T47D (cell line): ENCODE measurements at regions not wholly inside any gene's neighbourhood (a gene's known extent, or its start where the extent isn't known, plus 50 kb on each side); places are given as distances from the start of the nearest gene placed in this dataset.

Experiments
- DNase-seq, 2 experiments: peaks; one replicate each; pipeline versions ENCODE4 v3.0.0 to v3.0.0-alpha.2; 2011 to 2012; ENCODE audit warnings: low read depth in 1 of 2, low spot score in 1 of 2
- JUND ChIP-seq: IDR thresholded peaks from 2 replicates; pipeline ENCODE4 v1.6.1; 2012; ENCODE audit warnings: low read depth
- in situ Hi-C: cut with HindIII; loops from 2 replicates; pipeline ENCODE4 v1.10.0; 2016; ENCODE audit warnings: low sequenced_read_pairs, low pct_unique_long_range_greater_than_20kb

DNA sequence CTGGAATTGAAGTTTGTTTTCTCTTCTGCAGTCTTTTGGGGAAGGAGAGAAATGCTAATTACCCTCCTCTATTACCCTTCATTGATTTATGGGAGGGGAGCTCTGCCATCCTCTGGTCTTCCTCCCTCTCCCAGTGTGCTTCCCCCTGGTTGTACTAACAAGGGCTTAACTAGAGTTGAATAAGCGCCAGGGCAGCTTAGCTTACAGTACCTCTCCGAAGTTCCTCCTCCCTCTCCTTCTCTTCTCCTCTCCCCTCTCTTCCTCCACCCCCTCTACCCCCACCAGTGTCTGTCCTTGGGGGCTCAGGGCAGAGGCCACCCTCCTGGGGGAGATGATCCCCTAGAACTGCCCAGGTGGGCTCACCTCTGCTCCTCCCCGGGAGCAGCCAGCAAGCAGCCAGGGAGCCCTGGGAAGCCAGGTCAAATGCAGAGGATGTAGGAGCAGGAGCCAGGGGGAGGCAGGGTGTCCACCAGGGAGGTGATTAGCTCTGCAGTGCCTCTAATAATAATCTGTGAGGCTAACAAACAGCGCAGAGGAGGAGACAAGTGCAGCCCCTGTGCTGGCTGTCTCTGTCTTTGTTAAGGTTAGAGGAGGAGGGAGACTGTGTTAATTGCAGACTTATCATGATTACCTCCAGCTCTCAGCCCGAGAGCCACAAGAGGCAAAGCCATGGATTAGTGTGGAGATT, 191.6 kb upstream of the CADM1 start:
- in situ Hi-C loops, result no loop called here
- no peak for DNase-seq
- TF ChIP-seq JUND, result no peak

- TF ChIP-seq JUND, result no peak
- DNase-seq, result no peak
- in situ Hi-C loops, result no loop called here
Observed at GRCh38 chr11:115693002-115693401, 188.8 kb upstream of the CADM1 start.

DNA sequence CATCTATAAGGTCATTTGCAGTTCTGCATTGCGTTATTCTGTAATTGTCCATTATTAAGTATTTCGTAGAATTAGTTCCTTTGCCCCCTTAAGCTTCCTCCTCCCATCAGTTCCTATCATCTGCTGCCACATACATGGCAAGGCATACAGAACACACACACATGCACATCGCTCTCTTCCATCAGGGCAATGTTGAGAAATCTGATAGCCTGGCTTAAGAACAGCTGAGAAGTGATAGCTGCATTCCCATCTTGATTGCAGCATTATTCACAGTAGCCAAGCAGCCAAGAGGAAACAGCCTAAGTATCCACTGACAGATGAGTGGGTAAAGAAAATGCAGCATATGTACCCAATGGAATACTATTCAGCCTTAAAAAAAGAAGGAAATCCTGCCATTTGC, 186.8 kb upstream of the CADM1 start:
- TF ChIP-seq JUND, result no peak
- DNase-seq, result no peak
- in situ Hi-C loops, result no loop called here

DNA sequence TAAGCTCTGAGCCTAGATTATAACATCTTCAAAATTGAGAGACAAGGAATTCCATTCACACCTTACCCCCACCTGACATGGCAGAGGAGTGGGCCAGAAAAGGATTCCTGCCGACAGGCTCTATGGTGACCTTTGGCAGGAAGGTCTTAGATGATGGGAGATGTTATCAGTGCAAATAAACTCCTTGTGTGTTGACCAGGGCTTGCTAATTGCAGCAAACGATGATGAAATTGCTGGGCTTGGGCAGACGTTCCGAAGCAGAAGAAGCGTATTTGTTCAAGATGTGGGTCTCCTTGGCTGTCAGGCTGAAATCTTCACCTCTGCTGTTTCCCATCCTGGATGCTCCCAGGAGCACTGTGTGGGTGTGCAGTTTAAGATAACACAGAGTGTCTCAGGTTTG, 183.7 kb upstream of the CADM1 start:
- TF ChIP-seq JUND, result no peak
- in situ Hi-C loops, result no loop called here
- no peak for DNase-seq

DNA sequence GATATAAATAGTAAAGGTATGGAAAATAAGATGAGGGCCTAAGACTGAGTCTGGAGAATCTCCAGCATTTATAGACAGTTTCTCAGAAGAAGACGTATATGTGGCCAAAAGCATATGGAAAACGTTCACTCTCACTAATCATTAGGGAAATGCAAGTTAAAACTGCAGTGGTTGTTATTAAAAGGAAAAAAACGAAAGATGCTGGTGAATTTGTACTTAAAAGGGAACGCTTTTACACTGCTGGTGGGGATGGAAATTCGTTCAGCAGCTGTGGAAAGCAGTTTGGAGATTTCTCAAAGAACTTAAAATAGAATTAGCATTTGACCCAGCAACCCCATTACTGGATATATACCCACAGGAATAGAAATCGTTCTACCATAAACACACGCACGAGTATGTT, 180.5 kb upstream of the CADM1 start:
- TF ChIP-seq JUND, result no peak
- in situ Hi-C loops, result no loop called here
- no peak for DNase-seq

DNA sequence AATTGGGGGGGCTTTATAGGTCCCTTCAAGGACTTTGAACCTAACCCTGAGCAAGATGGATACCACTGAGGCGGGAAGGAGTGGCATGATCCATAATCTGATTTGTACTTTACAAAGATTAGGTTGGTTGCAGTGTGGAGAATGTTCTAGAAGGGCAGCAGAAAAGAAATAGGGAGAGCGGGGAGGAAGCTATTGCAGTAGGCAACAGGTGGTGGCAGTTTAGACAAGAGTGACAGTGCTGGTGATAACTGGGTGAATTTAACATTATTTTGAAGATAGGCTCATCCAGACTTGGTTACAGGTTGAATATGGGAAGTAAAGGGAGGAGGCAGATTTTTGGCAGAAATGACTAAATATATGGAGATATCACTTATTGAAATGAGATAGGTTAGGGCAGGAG, 179.9 kb upstream of the CADM1 start:
- in situ Hi-C loops, result no loop called here
- TF ChIP-seq JUND, result no peak
- DNase-seq, result no peak

GRCh38 chr11:115682888-115683287, 178.7 kb upstream of the CADM1 start:
- no peak for TF ChIP-seq JUND
- DNase-seq, result no peak
- in situ Hi-C loops, result no loop called here

DNA sequence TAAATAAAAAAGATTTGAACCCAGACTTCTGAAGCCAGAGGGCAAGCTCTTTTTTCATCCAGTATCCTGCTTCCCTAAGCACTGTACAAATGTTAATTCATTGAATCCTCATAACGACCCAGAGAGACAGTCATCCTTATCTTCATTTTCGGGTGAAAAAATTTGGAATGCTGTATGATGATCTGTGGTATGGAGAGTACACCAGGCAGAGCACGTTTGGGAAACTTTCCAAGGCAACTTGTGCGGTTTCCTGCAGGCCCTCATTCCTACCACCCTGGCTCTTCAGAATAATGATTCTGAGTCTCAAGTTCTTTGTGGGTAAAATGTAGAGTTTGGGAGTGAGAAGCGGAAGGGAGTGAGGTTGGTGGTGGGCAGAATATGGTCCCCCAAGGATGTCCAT, 177.9 kb upstream of the CADM1 start:
- in situ Hi-C loops, result no loop called here
- no peak for DNase-seq
- TF ChIP-seq JUND, result no peak

GRCh38 chr11:115679945-115680344, 175.7 kb upstream of the CADM1 start:
- in situ Hi-C loops, result no loop called here
- no peak for TF ChIP-seq JUND
- DNase-seq, result no peak

DNA sequence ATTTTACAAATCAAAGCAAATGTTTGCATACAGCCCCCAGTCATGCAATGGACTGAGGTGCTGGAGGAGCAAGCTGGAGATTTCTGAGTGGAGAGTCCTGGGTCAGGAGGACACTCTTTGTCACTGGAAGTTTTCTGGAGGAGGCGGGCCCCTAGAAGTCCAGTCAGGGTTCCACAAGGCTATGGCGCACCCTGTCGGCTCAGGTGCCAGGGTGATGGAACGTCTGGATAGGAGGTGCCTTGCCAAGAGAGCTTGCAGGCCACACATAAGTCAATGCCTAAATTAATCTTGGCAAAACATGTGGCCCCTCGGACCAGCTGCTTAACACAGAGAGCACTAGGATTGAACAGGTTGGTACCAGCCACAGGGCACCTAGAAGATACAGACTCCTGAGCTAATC, 174.7 kb upstream of the CADM1 start:
- peak; percentile 64 to 90 for DNase-seq
- in situ Hi-C loops, result no loop called here
- no peak for TF ChIP-seq JUND

- in situ Hi-C loops, result no loop called here
- no peak for DNase-seq
- TF ChIP-seq JUND, result no peak
Observed at GRCh38 chr11:115677190-115677589, 173.0 kb upstream of the CADM1 start.

GRCh38 chr11:115676768-115677167, 172.6 kb upstream of the CADM1 start:
- no peak for TF ChIP-seq JUND
- in situ Hi-C loops, result no loop called here

GRCh38 chr11:115676206-115676605, 172.0 kb upstream of the CADM1 start:
- in situ Hi-C loops, result no loop called here

More at GRCh38 chr11:115676768-115677167, 172.6 kb upstream of the CADM1 start:
- no peak for DNase-seq

DNA sequence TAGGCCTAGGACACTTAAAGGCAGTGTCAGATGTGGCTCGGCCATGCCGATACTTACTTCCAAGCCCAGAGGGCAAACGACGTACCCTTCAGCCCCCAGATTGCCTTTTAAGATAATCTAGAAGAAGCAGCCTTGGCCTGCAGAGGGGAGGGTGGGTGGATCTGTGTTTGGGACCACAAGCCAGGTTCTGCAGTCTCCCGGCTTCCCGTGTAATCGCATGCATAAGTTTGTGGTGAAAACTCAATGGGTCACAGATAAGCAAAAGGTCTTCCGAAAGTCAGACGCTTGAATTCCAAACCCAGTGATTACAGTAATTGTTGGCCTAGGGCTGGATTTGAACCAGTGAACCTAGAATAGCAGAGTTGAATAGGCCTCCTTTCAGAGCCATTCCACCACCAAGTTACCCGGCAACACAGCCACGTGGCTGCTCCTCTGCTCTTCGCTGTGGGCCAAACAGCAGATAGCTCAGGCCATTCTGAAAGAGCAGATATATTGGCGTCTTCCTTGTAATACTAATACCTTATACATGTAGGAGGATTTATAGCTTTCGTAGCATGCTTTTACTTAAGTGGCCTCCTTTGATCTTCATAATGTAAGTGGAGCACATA, 170.8 kb upstream of the CADM1 start:
- in situ Hi-C loops, result no loop called here
- no peak for TF ChIP-seq JUND
- DNase-seq, result no peak

More at GRCh38 chr11:115676206-115676605, 172.0 kb upstream of the CADM1 start:
- no peak for TF ChIP-seq JUND
- DNase-seq, result no peak
